Common myeloid progenitor, CD34-positive (primary cell): ENCODE measurements at regions not wholly inside any gene's neighbourhood (a gene's known extent, or its start where the extent isn't known, plus 50 kb on each side); places are given as distances from the start of the nearest gene placed in this dataset.
A peak's percentile ranks its signal among the peaks of the same experiment; 100 is the strongest.

Source experiments
- CTCF ChIA-PET: fragments of 350-600 bp; sonication (Branson Sonifier 250); formaldehyde crosslinking; loops from one replicate; lab custom pipeline; 2021; ENCODE audit warnings: antibody characterized with exemption; lab: Charles Lee
- POLR2A ChIA-PET: fragments of 350-600 bp; sonication (Branson Sonifier 250); formaldehyde crosslinking; loops from one replicate; lab custom pipeline; 2021; ENCODE audit warnings: antibody characterized with exemption; lab: Charles Lee
- DNase-seq, 3 donors: peaks; one replicate each; pipeline versions ENCODE4 v3.0.0 to v3.0.0-alpha.2; 2013
- H3K27ac ChIP-seq, 2 experiments: 1 replicate in 1 of 2; 2 replicates in 1 of 2; pipeline ENCODE4 v1.7.0; 2013; ENCODE audit warnings: inconsistent platforms in 2 of 2, low read length in 2 of 2, mild to moderate bottlenecking in 2 of 2, low read depth in 1 of 2, moderate library complexity in 1 of 2; ENCODE audit not compliant: severe bottlenecking in 2 of 2, insufficient read depth in 1 of 2, poor library complexity in 1 of 2
- H3K27me3 ChIP-seq, 5 experiments: replicated peaks in 2 of 5; 1 replicate in 3 of 5; 2 replicates in 2 of 5; pipeline versions ENCODE4 v1.6.1 to v1.7.0; 2013; ENCODE audit warnings: low read length in 4 of 5, mild to moderate bottlenecking in 2 of 5, moderate library complexity in 2 of 5, inconsistent platforms in 1 of 5; ENCODE audit not compliant: insufficient read depth in 5 of 5, control insufficient read depth in 4 of 5
- H3K36me3 ChIP-seq, 4 experiments: 1 replicate in 2 of 4; 2 replicates in 2 of 4; pipeline versions ENCODE4 v1.6.1 to v1.7.0; 2013; ENCODE audit warnings: low read length in 3 of 4, control low read depth in 1 of 4, mild to moderate bottlenecking in 1 of 4; ENCODE audit not compliant: control insufficient read depth in 4 of 4, insufficient read depth in 4 of 4
- H3K4me1 ChIP-seq, 4 experiments: 1 replicate in 3 of 4; 2 replicates in 1 of 4; pipeline versions ENCODE4 v1.6.1 to v1.7.1; 2013; ENCODE audit warnings: low read length in 3 of 4, mild to moderate bottlenecking in 3 of 4, control low read depth in 1 of 4, inconsistent platforms in 1 of 4, moderate library complexity in 1 of 4; ENCODE audit not compliant: control insufficient read depth in 4 of 4, insufficient read depth in 4 of 4; ENCODE audit errors: control extremely low read depth in 1 of 4
- H3K4me3 ChIP-seq, 7 experiments: 1 replicate in 4 of 7; 2 replicates in 3 of 7; pipeline versions ENCODE4 v1.5.1 to v1.7.0; 2013; ENCODE audit warnings: mild to moderate bottlenecking in 7 of 7, low read length in 6 of 7, moderate library complexity in 6 of 7, inconsistent platforms in 2 of 7, low read depth in 2 of 7, control low read depth in 1 of 7; ENCODE audit not compliant: insufficient read depth in 4 of 7, control insufficient read depth in 1 of 7; ENCODE audit errors: extremely low read depth in 1 of 7
- H3K9me3 ChIP-seq, 5 experiments: 1 replicate in 4 of 5; 2 replicates in 1 of 5; pipeline versions ENCODE4 v1.6.1 to v1.7.1; 2013; ENCODE audit warnings: low read length in 4 of 5, mild to moderate bottlenecking in 2 of 5, inconsistent platforms in 1 of 5, low read depth in 1 of 5, moderate library complexity in 1 of 5; ENCODE audit not compliant: control insufficient read depth in 4 of 5, insufficient read depth in 2 of 5; ENCODE audit errors: control extremely low read depth in 1 of 5
- WGBS: methylation state at CpG from one replicate; pipeline ENCODE4 v1.1.5; 2013; ENCODE audit not compliant: insufficient coverage; 5-methylcytosine and 5-hydroxymethylcytosine counted together

DNA sequence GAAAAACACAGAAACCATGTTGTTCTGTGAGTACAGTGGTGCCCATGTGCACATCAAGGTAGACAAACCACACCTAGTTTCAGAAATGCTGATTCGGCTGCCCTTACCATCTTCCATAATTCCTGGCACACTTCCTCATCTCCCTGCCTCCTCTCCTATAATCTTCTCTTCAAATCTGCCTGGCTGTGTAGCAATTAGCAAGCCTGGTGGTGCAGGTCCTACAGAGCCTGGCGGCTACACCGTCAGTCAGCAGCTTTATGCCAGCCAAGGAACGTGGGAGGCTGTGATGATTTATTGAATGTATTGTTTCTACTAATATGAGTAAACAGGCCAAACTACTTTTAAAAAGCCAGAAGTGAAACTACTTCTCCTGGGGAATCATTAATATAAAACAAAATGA, 106.8 kb downstream of the SEMA6D start:
- H3K27me3 ChIP-seq = peaks cover 0 to 3% (median 0%) of the 10 kb centered on the region in 5 experiments
- POLR2A ChIA-PET = no interaction called here
- H3K4me3 ChIP-seq = no peak overlapping the region
- no peaks in the 10 kb centered on the region for H3K4me1 ChIP-seq
- H3K9me3 ChIP-seq = peaks cover 0 to 2% (median 0%) of the 10 kb centered on the region in 5 experiments
- no peak overlapping the region for H3K27ac ChIP-seq
- DNase-seq = peak in 2 of 3 donors; percentile 9 to 22
- 100% methylated on average over 1 of the region's 4 CpGs for WGBS
- no peaks in the 10 kb centered on the region for H3K36me3 ChIP-seq
- CTCF ChIA-PET = no interaction called here

DNA sequence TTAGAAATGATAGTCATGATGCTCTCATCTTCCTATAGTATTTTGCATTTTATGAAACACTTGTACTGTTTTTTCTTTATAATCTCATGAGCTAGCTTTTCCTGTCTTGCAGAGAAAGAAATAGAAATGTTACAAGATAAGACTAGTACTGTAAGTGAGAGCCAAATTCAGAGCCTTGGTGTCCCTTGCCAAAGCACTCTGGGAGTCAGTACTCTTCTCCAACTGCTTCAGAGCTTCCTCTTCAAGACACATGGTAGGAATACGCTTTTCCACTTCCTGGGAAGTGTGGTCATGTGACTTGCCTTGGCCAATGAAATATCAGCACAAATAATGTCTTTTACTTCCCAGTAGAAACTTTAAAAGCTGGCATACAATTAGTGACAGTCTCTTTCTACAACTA, 112.4 kb downstream of the SEMA6D start:
- Histone ChIP-seq H3K4me1 (no peaks in the 10 kb centered on the region), H3K27ac (no peak overlapping the region), H3K36me3 (no peaks in the 10 kb centered on the region), H3K9me3 (peaks cover 0 to 3% (median under 1%) of the 10 kb centered on the region in 5 experiments), H3K4me3 (no peak overlapping the region), H3K27me3 (peaks cover 0 to 4% (median 0%) of the 10 kb centered on the region in 5 experiments)
- 100% methylated on average over 1 of the region's 1 CpG for WGBS
- no peak for DNase-seq
- CTCF ChIA-PET = no interaction called here
- POLR2A ChIA-PET = no interaction called here

DNA sequence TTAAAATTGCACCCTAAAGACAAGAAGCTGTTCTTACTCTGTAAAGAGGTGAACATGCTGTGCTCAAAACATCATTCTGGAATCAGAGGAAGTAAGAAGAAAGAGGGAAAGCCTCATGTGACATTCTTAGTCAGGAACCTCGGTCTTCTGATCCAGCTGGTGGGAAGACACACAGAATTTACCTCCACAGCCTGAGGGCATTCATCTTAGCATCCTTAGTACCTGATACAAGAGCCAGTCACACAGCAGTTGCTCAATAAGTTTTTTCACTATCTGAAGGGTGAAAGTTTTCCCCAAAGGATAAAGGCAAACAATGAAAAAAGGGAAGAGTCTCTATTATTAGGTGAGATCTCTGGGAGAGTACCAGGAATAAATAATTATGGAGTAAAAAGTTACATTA, 116.8 kb downstream of the SEMA6D start:
- Histone ChIP-seq H3K27me3 (peaks cover 0 to 1% (median 0%) of the 10 kb centered on the region in 5 experiments), H3K4me3 (no peak overlapping the region), H3K4me1 (no peaks in the 10 kb centered on the region), H3K9me3 (peaks cover 0 to 6% (median 6%) of the 10 kb centered on the region in 5 experiments), H3K27ac (no peak overlapping the region), H3K36me3 (no peaks in the 10 kb centered on the region)
- CTCF ChIA-PET = no interaction called here
- WGBS = 86% methylated on average over 1 of the region's 1 CpG
- POLR2A ChIA-PET = no interaction called here
- DNase-seq = no peak

DNA sequence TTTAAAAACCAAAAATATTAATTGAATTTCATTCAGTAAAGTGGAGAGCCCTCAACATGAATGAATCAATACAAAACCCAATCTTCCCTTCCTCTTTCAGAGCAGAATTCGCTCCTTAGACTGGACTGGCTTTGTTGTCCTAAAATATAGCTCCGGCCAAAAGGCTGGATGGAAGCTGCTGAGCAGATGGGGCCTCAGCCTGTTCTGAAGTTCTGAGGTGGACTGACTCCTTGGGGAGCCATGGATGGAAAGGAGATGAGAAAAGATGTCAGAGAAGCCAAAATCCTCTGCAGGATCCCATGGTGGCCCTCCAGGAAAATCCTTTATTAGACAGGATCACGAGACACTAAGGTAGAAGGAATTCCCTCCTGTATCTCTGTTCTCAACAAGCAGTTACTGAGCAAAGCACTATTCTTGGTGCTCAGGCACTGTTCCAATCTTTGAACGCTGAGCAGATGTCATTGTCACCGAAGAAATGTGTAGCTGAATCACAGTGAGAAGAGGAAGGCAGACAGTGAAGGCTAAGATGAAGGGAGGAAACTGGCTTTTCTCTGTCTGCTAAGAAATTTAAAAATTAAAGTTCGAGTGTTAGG, 122.0 kb downstream of the SEMA6D start:
- H3K27ac ChIP-seq = no peak overlapping the region
- CTCF ChIA-PET = no interaction called here
- no peaks in the 10 kb centered on the region for H3K36me3 ChIP-seq
- H3K4me3 ChIP-seq = no peak overlapping the region
- H3K4me1 ChIP-seq = no peaks in the 10 kb centered on the region
- H3K27me3 ChIP-seq = no peaks in the 10 kb centered on the region
- peaks cover 0 to 6% (median 3%) of the 10 kb centered on the region in 5 experiments for H3K9me3 ChIP-seq
- WGBS = 96% methylated on average over 3 of the region's 6 CpGs
- no peak for DNase-seq
- POLR2A ChIA-PET = no interaction called here

DNA sequence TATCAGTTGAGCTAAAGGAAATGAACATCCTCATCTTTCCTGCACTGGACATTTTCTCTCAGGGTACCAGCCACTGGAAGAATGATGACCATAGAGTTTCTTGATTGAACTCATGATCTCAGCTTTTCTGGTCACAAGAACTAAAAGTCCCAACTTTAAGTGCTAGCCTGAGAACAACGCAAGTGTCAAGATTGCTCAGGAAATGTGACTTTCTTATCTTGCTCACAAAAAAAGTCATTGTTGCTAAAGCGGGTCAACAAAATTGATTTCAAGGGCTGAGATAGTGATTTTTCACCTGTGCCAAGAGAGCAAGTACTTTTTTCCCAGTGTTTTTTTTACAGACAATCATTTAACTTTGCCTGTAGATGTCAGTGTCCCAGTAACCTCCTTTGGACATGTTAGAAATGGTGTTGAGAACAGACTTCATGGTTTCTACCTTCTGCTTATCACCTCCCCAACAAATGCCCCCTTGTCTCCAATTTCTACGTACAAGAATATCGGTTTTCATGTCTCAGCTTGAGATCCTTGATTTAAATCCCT, 125.9 kb downstream of the SEMA6D start:
- no peak for DNase-seq
- Histone ChIP-seq H3K4me3 (no peak overlapping the region), H3K36me3 (no peaks in the 10 kb centered on the region), H3K27me3 (no peaks in the 10 kb centered on the region), H3K4me1 (no peaks in the 10 kb centered on the region), H3K9me3 (no peaks in the 10 kb centered on the region), H3K27ac (no peak overlapping the region)
- POLR2A ChIA-PET = no interaction called here
- CTCF ChIA-PET = no interaction called here
- 100% methylated on average over 3 of the region's 4 CpGs for WGBS

DNA sequence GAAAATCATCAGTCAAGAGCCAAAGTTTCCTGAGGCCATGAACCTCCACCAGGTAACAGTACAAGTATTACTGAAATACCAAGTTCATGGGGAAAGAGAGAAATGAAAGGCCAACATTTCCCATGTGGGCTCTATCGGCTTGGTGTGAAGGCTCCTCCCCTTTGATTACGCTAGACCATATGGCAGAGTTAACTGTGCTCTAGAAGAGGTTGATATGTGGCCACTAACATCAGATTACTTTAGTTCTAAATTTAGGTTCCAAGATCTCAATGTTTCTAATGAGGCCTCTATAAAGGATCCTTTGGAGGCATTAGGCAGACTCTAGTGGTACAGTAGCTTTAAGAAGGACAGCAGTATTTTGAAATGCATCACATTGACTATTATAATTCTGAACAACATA, 127.1 kb downstream of the SEMA6D start:
- POLR2A ChIA-PET = no interaction called here
- DNase-seq = no peak
- H3K27ac ChIP-seq = no peak overlapping the region
- no peaks in the 10 kb centered on the region for H3K9me3 ChIP-seq
- WGBS = 89% methylated on average over 1 of the region's 2 CpGs
- H3K4me1 ChIP-seq = no peaks in the 10 kb centered on the region
- H3K36me3 ChIP-seq = no peaks in the 10 kb centered on the region
- CTCF ChIA-PET = no interaction called here
- H3K4me3 ChIP-seq = no peak overlapping the region
- H3K27me3 ChIP-seq = no peaks in the 10 kb centered on the region

DNA sequence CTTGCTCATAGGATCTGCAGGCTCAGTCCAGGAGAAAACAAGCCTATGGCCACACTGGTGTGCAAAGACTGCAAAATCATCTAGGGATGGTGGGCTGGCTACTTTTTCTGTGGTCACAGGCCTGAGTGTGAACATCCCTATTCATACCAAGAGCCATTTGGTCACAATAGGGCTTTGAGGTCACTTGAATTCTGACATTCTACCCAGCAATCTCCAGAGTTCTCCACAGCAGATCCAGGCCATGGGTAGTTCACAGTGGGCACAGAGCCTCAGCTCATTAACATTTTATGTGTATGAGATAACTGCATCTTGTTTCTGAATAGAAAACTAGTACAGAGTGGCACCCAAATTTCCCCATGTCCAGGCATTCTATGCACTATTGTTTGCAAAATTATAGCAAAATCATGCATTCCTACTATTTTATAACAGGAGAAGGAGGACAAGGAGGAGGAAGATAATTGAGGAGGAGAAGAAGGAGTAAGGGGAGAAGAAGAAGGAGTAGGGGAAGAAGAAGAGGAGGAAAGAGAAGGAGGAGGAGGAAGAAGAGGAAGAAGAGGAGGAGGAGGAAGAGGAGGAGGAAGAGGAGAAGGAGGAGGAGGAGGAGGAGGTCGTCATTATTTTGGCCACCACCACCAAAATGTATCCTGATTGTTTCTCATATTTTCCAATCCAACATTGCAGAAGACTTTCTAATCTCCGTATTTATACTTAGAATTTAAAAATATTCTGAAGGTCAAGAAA, 129.0 kb downstream of the SEMA6D start:
- Histone ChIP-seq H3K9me3 (no peaks in the 10 kb centered on the region), H3K36me3 (no peaks in the 10 kb centered on the region), H3K4me3 (no peak overlapping the region), H3K27ac (no peak overlapping the region), H3K27me3 (no peaks in the 10 kb centered on the region), H3K4me1 (no peaks in the 10 kb centered on the region)
- WGBS = 100% methylated on average over 1 of the region's 2 CpGs
- ChIA-PET POLR2A (no interaction called here), CTCF (no interaction called here)
- no peak for DNase-seq
